Activated CD8-positive, alpha-beta memory T cell treated with anti-CD3 and anti-CD28 coated beads, Interleukin-2, amount 50 U/mL, for 48 hours (primary cell): ENCODE measurements at regions not wholly inside any gene's neighbourhood (a gene's known extent, or its start where the extent isn't known, plus 50 kb on each side); places are given as distances from the start of the nearest gene placed in this dataset.

Experiments
- DNase-seq: peaks from one replicate; pipeline ENCODE4 v3.0.0-alpha.2; 2020

GRCh38 chr6:40265615-40266014, 321.5 kb downstream of the LRFN2 start:
- no peak for DNase-seq

- DNase-seq: no peak
Observed at GRCh38 chr6:40263970-40264369, 323.2 kb downstream of the LRFN2 start.

DNA sequence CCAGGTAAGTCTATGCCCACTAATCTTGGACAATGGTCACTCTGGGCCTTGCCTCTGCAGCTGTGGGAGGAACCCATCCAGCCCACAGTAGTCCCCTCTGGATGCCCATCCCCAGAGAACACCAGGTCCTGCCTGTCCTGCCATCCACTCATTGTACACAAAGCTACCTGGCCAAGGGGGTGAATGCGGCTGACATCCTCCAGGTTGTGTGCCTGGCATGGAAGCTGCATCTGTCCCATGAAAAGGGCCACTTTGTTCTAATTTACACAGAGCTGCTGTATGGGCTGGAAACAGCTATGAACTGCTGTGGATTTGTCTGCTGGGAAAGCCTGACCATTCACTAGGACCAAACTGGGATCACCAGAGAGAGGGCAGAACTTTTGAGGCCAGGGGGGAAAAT, 324.8 kb downstream of the LRFN2 start:
- DNase-seq: no peak

DNA sequence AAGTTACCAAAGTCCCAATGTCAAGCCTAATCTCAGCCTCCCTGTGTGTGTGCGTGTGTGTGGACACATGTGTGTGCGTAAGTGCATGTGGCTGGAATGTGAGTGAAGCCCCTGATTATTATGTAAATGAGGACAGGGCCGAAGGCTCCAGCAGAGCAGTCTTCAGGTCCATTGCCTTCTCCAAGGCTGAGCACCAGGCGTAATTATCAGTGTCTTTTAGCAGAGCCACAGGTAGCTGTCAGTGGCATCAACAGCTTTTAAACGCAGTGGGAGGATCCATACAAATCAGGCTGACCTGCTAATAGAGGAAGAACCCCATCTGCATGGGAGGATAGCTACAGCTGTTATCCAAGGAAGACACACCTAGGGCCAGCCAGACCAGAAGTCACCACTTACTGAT, 324.3 kb upstream of the MOCS1 start:
- no peak for DNase-seq

- DNase-seq: no peak
Observed at GRCh38 chr6:40256831-40257230, 322.6 kb upstream of the MOCS1 start.

DNA sequence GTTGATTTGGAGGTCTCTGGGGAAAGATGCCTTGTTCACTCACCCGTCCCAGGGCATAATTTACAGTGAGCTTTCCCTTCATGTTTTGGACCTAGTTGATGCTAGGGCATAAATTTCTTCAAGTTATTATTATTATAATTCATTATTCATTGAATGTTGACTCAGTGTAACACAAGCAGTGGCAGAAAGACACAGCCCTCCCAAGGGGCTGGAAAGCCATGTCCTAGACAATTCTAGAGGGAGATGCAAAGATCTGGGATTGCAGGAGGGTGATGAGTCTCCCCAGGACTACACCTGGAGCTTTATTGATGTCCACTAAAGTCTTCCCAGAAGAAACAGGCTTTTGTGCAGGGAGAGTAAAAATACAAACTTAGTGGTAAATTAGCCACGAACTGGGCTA, 322.0 kb upstream of the MOCS1 start:
- DNase-seq: no peak

- no peak for DNase-seq
Observed at GRCh38 chr6:40253420-40253819, 319.2 kb upstream of the MOCS1 start.

DNA sequence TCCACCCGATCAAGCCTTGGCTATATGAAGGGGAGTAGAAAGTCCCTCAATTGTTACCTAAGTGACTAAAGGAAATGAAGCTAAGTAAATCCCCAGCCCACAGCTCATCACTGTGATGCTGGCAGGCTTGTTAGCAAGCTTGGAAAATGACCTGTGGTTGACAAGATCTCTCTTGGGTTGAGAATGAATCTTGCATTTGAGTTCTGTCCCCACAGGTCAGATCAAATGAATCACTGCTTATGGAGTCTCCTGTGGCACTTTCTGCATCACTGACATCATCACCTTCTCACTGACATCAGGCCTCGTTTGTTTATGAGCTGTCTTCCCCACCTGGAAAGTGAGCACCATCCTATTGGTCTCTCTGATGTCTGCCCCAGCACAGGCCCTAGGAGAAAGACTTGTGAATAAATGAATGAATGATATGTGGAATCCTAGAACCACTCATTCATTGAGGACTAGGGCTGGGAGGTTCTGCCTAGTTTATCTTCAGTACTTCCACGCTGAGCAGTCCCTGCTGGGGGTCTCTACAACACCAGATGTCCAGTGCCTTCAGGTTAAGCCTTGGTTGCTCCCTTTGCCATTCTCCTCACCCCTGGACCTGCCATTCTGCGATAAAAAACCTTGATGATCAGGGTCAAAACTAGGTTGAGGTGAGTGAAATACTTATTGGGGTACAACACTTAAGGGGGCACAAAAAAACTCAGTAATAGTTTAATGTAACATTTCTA, 318.4 kb upstream of the MOCS1 start:
- DNase-seq: no peak

DNA sequence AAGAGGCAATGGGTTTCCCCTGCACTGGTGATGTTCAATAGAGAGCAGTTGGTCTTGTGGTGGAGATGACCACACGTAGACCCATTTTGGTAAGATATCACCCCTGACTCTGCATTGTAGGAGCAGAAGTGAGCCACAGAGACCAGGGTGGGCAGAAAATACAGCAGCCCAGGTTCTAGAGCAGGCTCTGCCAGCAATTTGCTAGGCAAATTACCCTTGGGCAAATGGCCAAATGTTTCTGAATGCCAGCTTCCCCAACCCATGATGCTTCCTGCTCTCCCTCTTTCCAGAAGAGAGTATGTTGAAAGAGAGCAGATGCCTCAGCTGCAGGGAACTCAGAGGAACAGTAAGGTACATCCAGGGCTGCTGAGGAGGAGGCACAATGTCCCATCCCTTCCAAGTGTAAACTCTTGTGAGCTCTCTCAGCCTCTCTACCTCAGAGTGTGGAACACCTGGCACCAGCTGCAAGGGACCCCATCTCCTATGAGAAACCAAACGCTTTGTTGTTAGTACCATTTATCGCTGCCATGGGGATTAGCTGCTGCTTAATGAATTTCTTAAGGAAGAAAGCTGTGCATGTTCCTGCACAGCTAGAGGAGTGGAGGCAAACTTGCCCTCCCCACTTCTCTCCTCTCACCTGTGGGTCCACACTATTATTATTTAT, 317.5 kb upstream of the MOCS1 start:
- no peak for DNase-seq

DNA sequence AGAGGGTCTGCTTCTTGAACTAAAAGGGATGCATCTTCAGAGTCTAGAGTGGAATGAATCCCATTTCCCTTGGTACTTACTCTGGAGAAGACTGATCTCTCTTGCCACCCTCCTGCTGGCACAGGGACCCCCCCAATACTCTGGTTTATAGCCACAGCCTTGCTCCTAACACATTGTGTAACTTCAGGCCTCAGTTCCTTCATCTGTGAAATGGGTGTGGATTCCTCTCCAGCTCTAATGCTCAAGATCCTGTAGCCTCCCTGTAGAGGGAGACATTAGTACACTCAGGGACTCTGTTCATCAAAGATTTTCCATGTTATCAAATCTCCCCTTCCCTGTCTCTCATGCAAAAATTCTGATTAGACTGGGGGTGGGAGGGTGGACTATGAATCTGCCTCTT, 315.7 kb upstream of the MOCS1 start:
- DNase-seq: no peak

GRCh38 chr6:40247516-40248115, 313.4 kb upstream of the MOCS1 start:
- DNase-seq: no peak

DNA sequence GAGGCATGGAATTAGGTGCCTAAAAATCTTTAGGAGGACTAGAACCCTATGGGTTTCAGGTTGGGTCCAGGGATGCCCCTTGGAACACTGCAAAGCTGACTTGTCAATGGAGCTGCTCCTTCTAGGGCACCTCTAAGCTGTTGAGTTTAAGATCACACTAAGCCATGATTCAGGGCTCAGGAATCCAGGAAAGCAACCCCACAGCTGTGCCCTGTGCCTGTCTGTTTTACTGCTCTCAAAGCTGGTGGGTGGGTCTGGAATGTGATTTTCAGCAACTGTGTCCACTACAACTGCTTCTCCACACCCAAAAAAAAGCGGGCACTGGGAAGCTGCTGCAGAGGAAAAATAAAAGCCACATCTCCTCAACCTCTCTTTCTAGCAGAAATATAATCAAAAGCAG, 310.4 kb upstream of the MOCS1 start:
- no peak for DNase-seq

DNA sequence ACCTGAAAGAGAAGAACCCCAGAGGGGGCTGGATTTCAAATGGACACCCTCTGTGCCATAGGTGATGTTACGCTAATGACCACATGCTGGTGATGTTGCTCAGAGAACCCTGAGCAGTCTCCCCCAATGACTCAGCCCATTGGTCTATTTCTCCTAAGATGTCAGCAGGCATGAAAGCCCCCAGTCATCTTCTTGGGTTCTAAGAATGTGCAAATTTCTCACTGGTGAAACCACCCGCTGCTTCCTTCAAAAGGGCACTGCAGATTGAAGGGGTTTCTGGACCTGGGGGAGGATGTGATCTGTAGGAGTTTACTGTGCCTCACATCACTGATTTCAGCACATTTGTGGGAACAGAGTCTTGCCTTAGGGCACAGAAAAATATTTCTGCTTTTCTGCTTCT, 298.4 kb upstream of the MOCS1 start:
- no peak for DNase-seq

- no peak for DNase-seq
Observed at GRCh38 chr6:40227735-40228134, 293.5 kb upstream of the MOCS1 start.

DNA sequence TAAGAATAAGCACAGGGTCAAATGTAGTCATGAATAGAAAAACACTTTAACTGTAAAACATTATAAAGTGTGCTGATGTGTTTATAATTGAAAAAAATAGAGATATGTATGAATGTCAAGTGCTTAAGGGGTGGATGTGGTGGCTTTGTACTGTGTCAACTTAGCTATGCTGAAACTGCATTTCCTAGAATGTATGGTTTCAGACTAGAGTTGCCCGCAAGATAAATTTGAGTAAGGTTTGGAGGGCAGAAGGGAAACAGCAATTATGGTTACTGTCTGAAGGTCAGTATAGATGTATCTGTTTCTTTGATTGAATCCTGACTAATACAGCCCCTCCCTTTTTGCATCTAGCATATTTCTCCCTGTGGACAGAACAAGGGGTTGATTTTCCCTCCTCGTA, 288.1 kb upstream of the MOCS1 start:
- no peak for DNase-seq

DNA sequence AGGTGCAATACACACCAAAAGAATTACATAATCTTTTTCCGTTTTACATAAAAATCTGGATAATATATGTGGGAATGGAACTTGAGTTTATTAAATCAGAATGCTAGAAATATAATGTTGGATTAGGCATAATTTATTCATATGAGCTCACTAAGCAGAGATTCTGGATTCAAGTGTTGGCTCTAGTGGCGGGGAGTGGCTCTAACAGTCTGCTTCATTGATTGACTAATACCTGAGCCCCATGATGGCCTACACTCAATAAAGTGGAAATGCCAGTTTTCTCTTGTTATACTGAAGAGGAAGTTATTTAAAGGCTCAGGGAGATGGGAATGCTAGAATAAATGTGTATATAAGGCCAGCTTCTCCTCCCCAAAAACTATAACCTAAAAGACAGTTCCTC, 285.5 kb upstream of the MOCS1 start:
- DNase-seq: no peak

GRCh38 chr6:40210628-40211056, 276.4 kb upstream of the MOCS1 start:
- DNase-seq: no peak

DNA sequence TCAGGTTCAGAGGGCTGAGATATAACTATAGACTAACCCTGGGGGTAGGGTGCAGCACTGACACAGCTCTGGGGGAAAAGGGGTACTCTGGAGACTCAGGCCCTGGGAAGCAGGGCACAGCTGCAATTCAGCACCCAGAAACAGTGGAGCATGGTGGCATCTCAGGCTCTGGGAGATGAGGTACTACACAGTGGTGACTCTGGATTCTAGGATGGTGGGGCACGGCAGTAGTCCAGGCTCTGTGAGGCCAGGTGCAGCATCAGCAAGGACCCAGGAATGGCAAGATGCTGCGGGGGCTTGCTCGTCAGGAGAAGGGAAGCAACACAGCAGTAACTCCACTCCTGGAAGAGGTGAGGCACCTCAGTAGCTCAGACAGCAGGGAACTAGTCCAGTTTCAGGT, 271.5 kb upstream of the MOCS1 start:
- DNase-seq: no peak

- no peak for DNase-seq
Observed at GRCh38 chr6:40205004-40205403, 270.7 kb upstream of the MOCS1 start.

DNA sequence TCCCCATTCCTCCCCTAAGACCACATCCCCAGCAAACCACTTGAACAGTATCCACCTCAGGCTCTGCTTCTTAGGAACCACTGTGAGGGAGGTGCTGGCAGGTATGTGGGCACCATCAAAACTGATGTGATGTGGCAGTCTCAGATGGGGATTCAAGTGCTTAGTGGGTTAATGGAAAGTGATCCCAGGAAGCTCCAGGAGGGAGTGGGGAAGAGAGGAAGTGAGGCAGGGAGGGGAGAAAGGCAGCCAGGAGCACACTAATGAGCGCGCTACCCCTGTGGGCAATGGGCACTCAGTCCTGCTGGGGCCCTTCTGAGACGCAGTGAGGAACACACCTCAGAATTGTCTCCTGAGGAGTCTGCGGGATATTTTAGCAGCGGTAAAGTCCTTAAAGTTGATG, 263.1 kb upstream of the MOCS1 start:
- DNase-seq: no peak

- DNase-seq: no peak
Observed at GRCh38 chr6:40196135-40196518, 261.9 kb upstream of the MOCS1 start.

DNA sequence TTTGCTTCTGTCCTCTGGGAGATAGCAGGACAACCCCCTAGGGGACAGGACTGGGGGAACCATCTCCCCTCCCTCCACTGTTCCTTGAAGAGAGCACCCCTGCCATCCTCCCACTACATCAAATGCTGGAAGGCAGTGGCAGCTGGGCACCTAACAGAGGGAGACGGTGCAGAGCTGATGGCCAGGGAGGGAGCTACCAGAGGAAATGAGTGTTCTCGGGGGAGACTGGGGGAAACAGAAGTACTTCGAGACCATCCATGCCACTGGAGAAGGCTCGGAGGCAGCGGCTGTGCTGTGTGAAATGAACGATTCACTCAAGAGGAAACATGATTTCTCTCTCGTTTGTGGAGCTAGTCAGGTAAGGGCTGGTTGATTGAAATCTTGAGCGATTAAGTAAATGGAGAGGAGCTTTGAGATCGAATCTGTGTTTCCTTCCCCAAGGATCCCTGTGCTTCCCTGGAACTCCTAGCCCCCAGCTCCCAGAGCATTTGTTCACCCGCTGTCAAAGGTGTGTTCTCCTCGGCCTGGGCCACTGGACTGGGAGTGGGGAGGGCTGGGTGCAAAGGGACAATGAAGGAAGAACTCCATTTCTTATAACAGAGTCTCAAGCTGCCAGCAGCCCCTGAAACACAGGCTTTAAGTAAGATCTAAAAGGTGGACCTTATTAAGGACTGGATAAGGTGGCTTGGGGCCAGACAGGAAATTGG, 261.3 kb upstream of the MOCS1 start:
- no peak for DNase-seq

- no peak for DNase-seq
Observed at GRCh38 chr6:40194447-40195170, 260.3 kb upstream of the MOCS1 start.
